H9 (cell line): ENCODE measurements at regions not wholly inside any gene's neighbourhood (a gene's known extent, or its start where the extent isn't known, plus 50 kb on each side); places are given as distances from the start of the nearest gene placed in this dataset.

Experiments
- DNase-seq: peaks from one replicate; pipeline ENCODE4 v3.0.0-alpha.2; 2017
- H2AFZ ChIP-seq: one replicate; pipeline ENCODE4 v1.6.1; 2013; ENCODE audit warnings: mild to moderate bottlenecking, low read length, control low read depth, moderate library complexity
- H2AK5ac ChIP-seq: 2 replicates; pipeline ENCODE4 v1.6.1; 2013; ENCODE audit warnings: low read length, control low read depth, mixed read lengths; ENCODE audit not compliant: insufficient read length
- H2BK120ac ChIP-seq: one replicate; pipeline ENCODE4 v1.6.1; 2013; ENCODE audit warnings: low read depth, mild to moderate bottlenecking, low read length, control low read depth, inconsistent platforms; ENCODE audit not compliant: poor library complexity, severe bottlenecking
- H2BK12ac ChIP-seq: 2 replicates; pipeline ENCODE4 v1.6.1; 2013; ENCODE audit warnings: low read length, control low read depth, mixed read lengths, low read depth; ENCODE audit not compliant: insufficient read length
- H2BK15ac ChIP-seq: 2 replicates; pipeline ENCODE4 v1.6.1; 2013; ENCODE audit warnings: low read depth, low read length, control low read depth
- H2BK20ac ChIP-seq: one replicate; pipeline ENCODE4 v1.6.1; 2013; ENCODE audit warnings: low read depth, mild to moderate bottlenecking, low read length, control low read depth, inconsistent platforms; ENCODE audit not compliant: poor library complexity, severe bottlenecking
- H2BK5ac ChIP-seq: 2 replicates; pipeline ENCODE4 v1.6.1; 2013; ENCODE audit warnings: low read length, control low read depth, mixed read lengths; ENCODE audit not compliant: insufficient read length
- H3K14ac ChIP-seq: 2 replicates; pipeline ENCODE4 v1.6.1; 2013; ENCODE audit warnings: low read length, control low read depth; ENCODE audit not compliant: insufficient read depth
- H3K18ac ChIP-seq: 2 replicates; pipeline ENCODE4 v1.6.1; 2013; ENCODE audit warnings: low read depth, mild to moderate bottlenecking, mixed read lengths, low read length, control low read depth; ENCODE audit not compliant: insufficient read length
- H3K23ac ChIP-seq: 2 replicates; pipeline ENCODE4 v1.6.1; 2013; ENCODE audit warnings: low read length, control low read depth, mixed read lengths, low read depth; ENCODE audit not compliant: insufficient read length
- H3K23me2 ChIP-seq: 2 replicates; pipeline ENCODE4 v1.6.1; 2013; ENCODE audit warnings: low read depth, mild to moderate bottlenecking, mixed read lengths, low read length, control low read depth; ENCODE audit not compliant: insufficient read length, poor library complexity, severe bottlenecking
- H3K27ac ChIP-seq: 2 replicates; pipeline ENCODE4 v1.5.1; 2013; ENCODE audit warnings: low read length, control low read depth, mixed read lengths, low read depth; ENCODE audit not compliant: insufficient read length
- H3K27me3 ChIP-seq: 2 replicates; pipeline ENCODE4 v1.6.1; 2013; ENCODE audit warnings: low read length, control low read depth, inconsistent platforms; ENCODE audit not compliant: insufficient read depth
- H3K4ac ChIP-seq: 2 replicates; pipeline ENCODE4 v1.6.1; 2013; ENCODE audit warnings: low read depth, mild to moderate bottlenecking, control low read depth, inconsistent platforms, low read length, moderate library complexity
- H3K4me1 ChIP-seq: 2 replicates; pipeline ENCODE4 v1.6.1; 2013; ENCODE audit warnings: low read length, control low read depth, inconsistent platforms; ENCODE audit not compliant: insufficient read depth
- H3K4me2 ChIP-seq: 2 replicates; pipeline ENCODE4 v1.6.1; 2013; ENCODE audit warnings: low read length, control low read depth, mixed read lengths; ENCODE audit not compliant: insufficient read length, insufficient read depth
- H3K56ac ChIP-seq: 2 replicates; pipeline ENCODE4 v1.6.1; 2013; ENCODE audit warnings: low read depth, mild to moderate bottlenecking, mixed read lengths, low read length, control low read depth; ENCODE audit not compliant: insufficient read length
- H3K79me1 ChIP-seq: 2 replicates; pipeline ENCODE4 v1.6.1; 2013; ENCODE audit warnings: low read depth, mild to moderate bottlenecking, moderate library complexity, low read length, control low read depth, inconsistent platforms; ENCODE audit not compliant: insufficient read depth, poor library complexity, severe bottlenecking
- H3K79me2 ChIP-seq: 2 replicates; pipeline ENCODE4 v1.6.1; 2013; ENCODE audit warnings: low read length, control low read depth, inconsistent platforms; ENCODE audit not compliant: insufficient read depth
- H3K9ac ChIP-seq: 2 replicates; pipeline ENCODE4 v1.6.1; 2013; ENCODE audit warnings: low read length, control low read depth, mixed read lengths; ENCODE audit not compliant: insufficient read length; ENCODE audit errors: extremely low read depth
- H3K9me3 ChIP-seq: one replicate; pipeline ENCODE4 v1.6.1; 2013; ENCODE audit warnings: low read depth, low read length, inconsistent platforms; ENCODE audit not compliant: control insufficient read depth
- H3T11ph ChIP-seq: one replicate; pipeline ENCODE4 v1.6.1; 2013; ENCODE audit warnings: mild to moderate bottlenecking, low read length, control low read depth, inconsistent platforms
- H4K20me1 ChIP-seq: one replicate; pipeline ENCODE4 v1.6.1; 2013; ENCODE audit not compliant: control insufficient read depth, insufficient read length, insufficient read depth
- H4K5ac ChIP-seq: 2 replicates; pipeline ENCODE4 v1.6.1; 2013; ENCODE audit warnings: low read depth, mild to moderate bottlenecking, mixed read lengths, low read length, control low read depth; ENCODE audit not compliant: insufficient read length
- H4K8ac ChIP-seq: replicated peaks from 2 replicates; pipeline ENCODE4 v1.6.1; 2013; ENCODE audit warnings: low read length, control low read depth, mixed read lengths, low read depth; ENCODE audit not compliant: insufficient read length
- H4K91ac ChIP-seq: 2 replicates; pipeline ENCODE4 v1.6.1; 2013; ENCODE audit warnings: low read depth, mild to moderate bottlenecking, moderate library complexity, mixed read lengths, low read length, control low read depth; ENCODE audit not compliant: insufficient read length
- H3K27ac Mint-ChIP-seq, 3 experiments: 2 replicates in 2 of 3; 3 replicates in 1 of 3; pipeline ENCODE4 v1.8.0; 2020 to 2021; ENCODE audit warnings: mixed read lengths in 3 of 3, mild to moderate bottlenecking in 1 of 3, moderate library complexity in 1 of 3
- H3K27me3 Mint-ChIP-seq: 2 replicates; pipeline ENCODE4 v1.8.0; 2021; ENCODE audit warnings: low read depth, mild to moderate bottlenecking, moderate library complexity, mixed read lengths
- H3K36me3 Mint-ChIP-seq, 3 experiments: 2 replicates in 2 of 3; 3 replicates in 1 of 3; pipeline ENCODE4 v1.8.0; 2020 to 2021; ENCODE audit warnings: low read depth in 3 of 3, mixed read lengths in 3 of 3; ENCODE audit not compliant: insufficient read depth in 1 of 3
- H3K4me1 Mint-ChIP-seq, 2 experiments: 2 replicates each; pipeline ENCODE4 v1.8.0; 2020; ENCODE audit warnings: mixed read lengths in 2 of 2
- H3K4me3 Mint-ChIP-seq, 2 experiments: 2 replicates in 1 of 2; 3 replicates in 1 of 2; pipeline ENCODE4 v1.8.0; 2020 to 2021; ENCODE audit warnings: mild to moderate bottlenecking in 2 of 2, mixed read lengths in 2 of 2, moderate library complexity in 1 of 2
- H3K9me3 Mint-ChIP-seq, 2 experiments: 2 replicates in 1 of 2; 3 replicates in 1 of 2; pipeline ENCODE4 v1.8.0; 2020; ENCODE audit warnings: mild to moderate bottlenecking in 2 of 2, mixed read lengths in 2 of 2, moderate library complexity in 1 of 2
- CTCF ChIP-seq: fragments of 200-600 bp; sonication (generic); conservative IDR thresholded peaks from 3 replicates; pipeline ENCODE4 v1.8.0; 2021; ENCODE audit warnings: antibody characterized with exemption, mild to moderate bottlenecking
- whole genome bisulfite sequencing: extraction: QIAGEN DNeasy Blood & Tissue Kit; methylation state at CpG from one replicate; pipeline ENCODE4 v1.1.7; 2013; ENCODE audit warnings: missing lambda C conversion rate, low lambda C conversion rate, mixed read lengths; ENCODE audit not compliant: insufficient read length; ENCODE audit errors: extremely low coverage; 5-methylcytosine and 5-hydroxymethylcytosine counted together

- no peak for DNase-seq
- H2AK5ac ChIP-seq, result no peak overlapping the region
- no peak overlapping the region for H2AFZ ChIP-seq
- no peaks in the 10 kb centered on the region for H3K23me2 ChIP-seq
- no peak overlapping the region for H3T11ph ChIP-seq
- no peaks in the 10 kb centered on the region for H3K79me1 ChIP-seq
- H3K18ac ChIP-seq, result no peak overlapping the region
- H2BK15ac ChIP-seq, result no peak overlapping the region
- no peaks in the 10 kb centered on the region for H4K20me1 ChIP-seq
- no peak overlapping the region for H3K4ac ChIP-seq
- H3K79me2 ChIP-seq, result no peaks in the 10 kb centered on the region
- no peak overlapping the region for H3K56ac ChIP-seq
- Mint-ChIP-seq H3K27me3 (peaks cover 7% of the 10 kb centered on the region), H3K36me3 (no peaks in the 10 kb centered on the region), H3K27ac (no peak overlapping the region; a peak in 1 of 7 replicates), H3K4me1 (peaks cover 3 to 14% of the 10 kb centered on the region in 2 experiments; a peak in 3 of 4 replicates), H3K4me3 (no peak overlapping the region), H3K9me3 (no peaks in the 10 kb centered on the region)
- no peak overlapping the region for H2BK12ac ChIP-seq
- H4K8ac ChIP-seq, result no peak overlapping the region
- 0 out of 2 replicates have a peak, but pooled peaks cover 3% of the 10 kb centered on the region for H3K4me1 ChIP-seq
- H2BK20ac ChIP-seq, result no peak overlapping the region
- H2BK5ac ChIP-seq, result no peak overlapping the region
- no CpG with 5 or more reads among the region's 19 CpGs for WGBS
- no peaks in the 10 kb centered on the region for H3K27me3 ChIP-seq
- no peak overlapping the region for H3K9ac ChIP-seq
- no peak overlapping the region for H4K91ac ChIP-seq
- H3K14ac ChIP-seq, result no peak overlapping the region
- H2BK120ac ChIP-seq, result no peak overlapping the region
- no peak overlapping the region for H3K27ac ChIP-seq
- no peak overlapping the region for H3K23ac ChIP-seq
- no peak overlapping the region for H3K4me2 ChIP-seq
- no peak overlapping the region for H4K5ac ChIP-seq
- H3K9me3 ChIP-seq, result no peaks in the 10 kb centered on the region
- TF ChIP-seq CTCF, result no peak
Observed at GRCh38 chr2:23323198-23323916, 61.6 kb upstream of the KLHL29 start.
